Spinal cord (tissue), 9 donors: ENCODE measurements at regions not wholly inside any gene's neighbourhood (a gene's known extent, or its start where the extent isn't known, plus 50 kb on each side); places are given as distances from the start of the nearest gene placed in this dataset.

ENCODE experiments used
- DNase-seq, 6 donors: peaks; one replicate each; pipeline versions ENCODE4 v3.0.0 to v3.0.0-alpha.2; 2013 to 2015; ENCODE audit warnings: low spot score in 6 of 6, low read depth in 4 of 6
- H3K27ac ChIP-seq: one replicate; pipeline ENCODE4 v1.5.1; 2013; ENCODE audit warnings: low read depth, low read length, control low read depth
- H3K27me3 ChIP-seq: one replicate; pipeline ENCODE4 v1.6.1; 2013; ENCODE audit warnings: low read length; ENCODE audit not compliant: control insufficient read depth, insufficient read depth
- H3K36me3 ChIP-seq: one replicate; pipeline ENCODE4 v1.6.1; 2013; ENCODE audit warnings: low read length; ENCODE audit not compliant: control insufficient read depth, insufficient read depth
- H3K4me1 ChIP-seq: one replicate; pipeline ENCODE4 v1.6.1; 2013; ENCODE audit warnings: low read length; ENCODE audit not compliant: control insufficient read depth, insufficient read depth
- H3K4me3 ChIP-seq: one replicate; pipeline ENCODE4 v1.5.1; 2013; ENCODE audit warnings: low read depth, low read length, control low read depth
- H3K9me3 ChIP-seq: one replicate; pipeline ENCODE4 v1.6.1; 2013; ENCODE audit warnings: low read length; ENCODE audit not compliant: control insufficient read depth, insufficient read depth
- WGBS: methylation state at CpG from one replicate; pipeline ENCODE4 v1.1.5; 2013; ENCODE audit warnings: missing lambda C conversion rate; ENCODE audit not compliant: insufficient coverage; 5-methylcytosine and 5-hydroxymethylcytosine counted together
- donor health status: healthy.

DNA sequence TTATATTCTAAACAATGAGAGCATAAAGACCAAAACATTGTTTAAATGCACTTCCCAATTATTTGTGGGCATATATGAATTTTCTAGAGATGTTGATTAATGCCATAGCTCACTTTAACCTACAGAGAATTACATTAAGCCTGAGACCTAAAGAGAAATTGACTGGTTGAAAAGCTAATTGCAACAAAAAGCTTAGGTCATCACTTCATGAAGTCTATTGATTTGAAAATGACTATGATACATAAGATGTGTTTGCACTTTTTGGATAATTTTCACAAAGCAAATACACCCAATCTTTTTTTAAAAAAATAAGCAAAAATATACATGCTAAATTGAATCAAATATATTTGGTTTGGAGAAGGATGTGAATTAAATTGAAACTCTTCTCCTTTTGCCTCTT, 532.8 kb upstream of the GOLIM4 start:
- Histone ChIP-seq H3K4me1 (no peaks in the 10 kb centered on the region), H3K27ac (no peak overlapping the region), H3K36me3 (no peaks in the 10 kb centered on the region), H3K27me3 (no peaks in the 10 kb centered on the region), H3K9me3 (no peaks in the 10 kb centered on the region), H3K4me3 (no peak overlapping the region)
- DNase-seq = no peak

DNA sequence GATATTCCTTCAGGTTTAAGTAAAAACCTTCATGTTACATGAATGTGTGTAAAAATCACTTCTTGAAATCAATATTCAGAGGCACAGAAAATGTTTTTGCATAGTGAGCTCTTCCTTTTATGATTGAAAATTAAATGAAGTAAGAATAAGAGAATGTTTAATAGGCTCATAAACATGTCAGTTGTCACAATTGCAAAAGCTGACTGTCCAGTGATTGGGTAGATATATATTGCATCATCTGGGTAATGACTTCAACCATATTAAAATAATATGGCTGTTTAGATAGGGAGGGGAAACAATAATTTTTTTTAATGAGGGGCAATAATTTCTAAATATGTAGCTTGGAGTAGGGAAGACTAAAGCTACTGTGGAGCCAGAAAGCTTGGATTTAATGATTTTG, 529.8 kb upstream of the GOLIM4 start:
- H3K4me1 ChIP-seq = no peaks in the 10 kb centered on the region
- no peak for DNase-seq
- H3K4me3 ChIP-seq = no peak overlapping the region
- no peaks in the 10 kb centered on the region for H3K27me3 ChIP-seq
- no peaks in the 10 kb centered on the region for H3K36me3 ChIP-seq
- no peak overlapping the region for H3K27ac ChIP-seq
- no peaks in the 10 kb centered on the region for H3K9me3 ChIP-seq

DNA sequence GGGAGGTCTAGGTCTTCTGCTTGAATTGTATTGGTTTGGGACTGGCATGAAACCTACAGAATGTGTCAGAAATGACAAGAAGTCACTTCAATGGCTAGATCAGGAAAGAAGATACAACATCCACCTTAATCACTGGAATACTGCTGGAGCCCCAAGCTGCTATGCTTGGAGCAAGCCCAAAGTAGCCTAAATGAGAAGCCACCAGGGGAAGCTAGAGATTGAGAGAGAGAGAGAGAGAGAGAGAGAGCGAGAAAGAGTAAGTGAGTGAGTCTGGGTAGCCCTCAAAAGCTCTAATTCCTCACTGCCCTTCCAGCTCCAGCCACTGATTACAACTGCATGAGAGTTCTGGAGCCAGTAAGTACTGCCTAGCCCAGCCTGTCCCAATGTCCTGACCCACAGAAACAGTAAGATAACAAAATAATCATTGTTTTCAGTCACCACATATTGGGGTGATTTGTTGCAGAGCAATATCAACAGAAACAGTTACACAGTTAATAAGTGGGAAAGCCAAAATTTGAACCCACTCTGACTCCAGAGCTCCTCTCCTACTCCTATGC, 529.2 kb upstream of the GOLIM4 start:
- H3K4me1 ChIP-seq = no peaks in the 10 kb centered on the region
- no peak overlapping the region for H3K4me3 ChIP-seq
- no peaks in the 10 kb centered on the region for H3K9me3 ChIP-seq
- no peak overlapping the region for H3K27ac ChIP-seq
- no peaks in the 10 kb centered on the region for H3K36me3 ChIP-seq
- no peaks in the 10 kb centered on the region for H3K27me3 ChIP-seq
- no peak for DNase-seq
- no CpG with 5 or more reads among the region's 1 CpG for WGBS

DNA sequence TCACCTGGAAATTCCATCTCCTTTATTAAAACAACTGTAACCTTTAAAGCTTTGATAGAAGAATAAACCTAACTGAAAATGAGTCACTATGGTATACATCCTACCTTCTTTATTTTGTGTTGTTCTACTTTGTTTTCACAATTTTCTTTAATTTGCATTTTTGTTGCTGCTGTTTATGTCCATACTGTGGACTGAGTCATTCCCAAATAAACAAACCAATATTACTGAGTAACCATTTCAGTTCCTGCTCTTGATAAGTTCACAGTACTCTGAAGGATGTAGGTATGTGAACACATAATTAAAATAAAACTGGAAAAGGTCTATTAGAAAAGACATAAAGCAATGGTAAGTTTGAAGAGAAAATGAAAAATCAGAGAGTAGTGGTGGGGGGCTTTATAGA, 528.5 kb upstream of the GOLIM4 start:
- no peak overlapping the region for H3K4me3 ChIP-seq
- H3K4me1 ChIP-seq = no peaks in the 10 kb centered on the region
- H3K36me3 ChIP-seq = no peaks in the 10 kb centered on the region
- no peak for DNase-seq
- H3K27ac ChIP-seq = no peak overlapping the region
- H3K27me3 ChIP-seq = no peaks in the 10 kb centered on the region
- no peaks in the 10 kb centered on the region for H3K9me3 ChIP-seq

DNA sequence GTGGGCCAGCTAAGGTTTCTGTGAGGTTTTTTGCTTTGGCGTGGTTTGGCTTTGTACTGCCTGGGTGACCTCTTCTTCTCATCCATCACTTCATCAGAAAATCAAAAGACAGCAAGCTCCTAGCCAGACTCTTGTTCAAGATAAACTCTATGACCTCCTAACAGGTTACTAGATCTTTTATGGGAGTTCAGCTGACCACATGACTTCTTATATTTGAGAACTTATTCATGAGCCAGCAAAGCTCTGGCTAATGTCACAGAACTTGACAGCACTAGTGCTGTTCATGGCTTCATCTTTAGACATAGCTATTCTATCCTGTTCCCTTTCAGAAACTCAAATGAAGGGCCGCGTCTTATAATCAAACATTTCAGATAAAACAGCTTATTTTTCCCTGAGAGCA, 527.1 kb upstream of the GOLIM4 start:
- DNase-seq = no peak
- Histone ChIP-seq H3K36me3 (no peaks in the 10 kb centered on the region), H3K4me3 (no peak overlapping the region), H3K27ac (no peak overlapping the region), H3K9me3 (no peaks in the 10 kb centered on the region), H3K4me1 (no peaks in the 10 kb centered on the region), H3K27me3 (no peaks in the 10 kb centered on the region)
- WGBS = 83% methylated on average over 2 of the region's 3 CpGs

DNA sequence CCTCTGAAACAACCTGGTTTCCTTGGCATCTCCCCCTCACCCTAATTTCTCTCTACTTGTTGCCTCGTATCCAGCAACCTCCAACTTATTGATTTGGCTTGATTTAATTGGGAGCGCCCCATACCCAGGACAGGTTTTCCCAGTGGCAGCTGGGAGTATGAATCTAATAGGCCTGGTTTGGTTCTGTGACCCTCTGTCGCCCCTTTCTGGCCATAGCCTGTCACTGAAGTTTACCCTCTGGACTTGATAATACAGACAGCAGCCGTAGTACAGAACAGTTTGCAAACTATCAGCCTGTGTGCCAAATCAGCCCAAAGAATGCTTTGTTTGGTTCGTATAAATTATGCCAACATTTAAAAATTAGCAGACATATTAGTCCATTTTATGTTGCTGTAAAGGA, 525.1 kb upstream of the GOLIM4 start:
- H3K9me3 ChIP-seq = no peaks in the 10 kb centered on the region
- no peak overlapping the region for H3K27ac ChIP-seq
- DNase-seq = peak in 2 of 6 donors; percentile 46 to 64
- no peaks in the 10 kb centered on the region for H3K27me3 ChIP-seq
- WGBS = 50% methylated on average over 1 of the region's 5 CpGs
- H3K4me3 ChIP-seq = no peak overlapping the region
- H3K36me3 ChIP-seq = no peaks in the 10 kb centered on the region
- no peaks in the 10 kb centered on the region for H3K4me1 ChIP-seq

DNA sequence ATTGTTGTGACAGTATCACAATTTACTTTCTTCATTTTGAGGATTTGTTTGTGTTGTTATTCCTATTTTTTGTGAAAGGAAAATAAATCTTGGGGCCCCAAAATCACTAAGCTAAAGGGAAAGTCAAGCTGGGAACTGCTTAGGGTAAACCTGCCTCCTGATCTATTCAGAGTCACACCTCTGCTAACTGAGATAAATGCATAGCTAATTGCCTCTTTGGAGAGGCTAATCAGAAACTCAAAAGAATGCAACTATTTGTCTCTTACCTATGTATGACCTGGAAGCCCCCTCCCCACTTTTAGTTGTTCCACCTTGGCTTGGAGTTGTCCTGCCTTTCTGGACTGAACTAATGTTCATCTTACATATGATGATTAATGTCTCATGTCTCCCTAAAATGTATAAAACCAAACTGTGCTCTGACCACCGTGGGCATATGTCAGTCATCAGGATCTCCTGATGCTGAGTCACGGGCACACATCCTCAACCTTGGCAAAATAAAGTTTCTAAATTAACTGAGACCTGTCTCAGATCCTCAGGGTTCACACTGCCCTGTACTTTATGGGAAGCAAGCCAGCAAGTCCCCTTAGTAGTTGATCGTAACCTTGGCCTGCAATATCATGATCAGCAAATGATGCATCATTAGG, 523.2 kb upstream of the GOLIM4 start:
- H3K27ac ChIP-seq = no peak overlapping the region

DNA sequence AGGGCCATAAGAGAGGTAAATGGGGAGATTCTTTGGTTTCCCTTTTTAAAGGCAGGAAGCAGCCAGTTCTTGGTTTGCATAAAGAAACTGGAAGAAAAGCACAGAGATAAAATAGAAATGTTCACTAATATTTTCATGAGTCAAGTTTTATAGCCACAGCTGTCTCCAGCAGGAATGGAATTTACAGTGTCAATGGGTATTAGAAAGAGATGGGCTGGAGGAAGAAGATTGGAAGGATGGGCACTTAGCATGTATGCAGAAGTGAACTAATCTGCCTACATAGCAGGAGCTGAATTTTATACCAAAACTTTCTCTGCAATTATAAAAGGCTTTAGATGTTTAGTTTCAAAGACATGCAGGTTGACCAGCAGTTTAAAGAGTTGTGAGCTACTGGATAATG, 521.9 kb upstream of the GOLIM4 start:
- no peak for DNase-seq
- no peak overlapping the region for H3K4me3 ChIP-seq

More for the DNA sequence above, 523.2 kb upstream of the GOLIM4 start:
- Histone ChIP-seq H3K9me3 (no peaks in the 10 kb centered on the region), H3K4me3 (no peak overlapping the region), H3K27me3 (no peaks in the 10 kb centered on the region), H3K4me1 (no peaks in the 10 kb centered on the region), H3K36me3 (no peaks in the 10 kb centered on the region)
- WGBS = 83% methylated on average over 2 of the region's 3 CpGs
- no peak for DNase-seq

DNA sequence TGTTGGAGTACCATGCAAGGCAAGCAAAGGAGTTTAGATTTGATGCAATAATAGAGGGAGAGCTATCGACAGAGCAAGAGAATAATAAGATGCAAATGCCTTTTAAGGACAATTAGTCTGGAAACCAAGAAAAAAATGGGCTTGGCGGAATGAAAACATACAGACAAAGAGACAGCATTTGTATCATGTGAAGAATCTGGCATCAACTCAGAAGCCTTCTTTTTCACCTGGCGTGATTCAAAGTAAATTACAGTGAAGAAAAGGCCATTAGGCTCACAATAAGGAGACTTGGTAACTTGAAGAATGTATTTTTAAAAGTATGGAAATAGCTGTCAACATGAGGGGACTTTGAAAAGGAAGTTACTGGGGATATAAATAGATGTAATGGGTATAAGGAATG, 521.2 kb upstream of the GOLIM4 start:
- no peak overlapping the region for H3K4me3 ChIP-seq
- no peaks in the 10 kb centered on the region for H3K9me3 ChIP-seq
- H3K27me3 ChIP-seq = no peaks in the 10 kb centered on the region
- H3K36me3 ChIP-seq = no peaks in the 10 kb centered on the region
- DNase-seq = peak in 2 of 6 donors; percentile 53 to 61
- WGBS = 42% methylated on average over 2 of the region's 3 CpGs
- H3K27ac ChIP-seq = no peak overlapping the region
- H3K4me1 ChIP-seq = no peaks in the 10 kb centered on the region

More for the DNA sequence above, 521.9 kb upstream of the GOLIM4 start:
- Histone ChIP-seq H3K9me3 (no peaks in the 10 kb centered on the region), H3K27ac (no peak overlapping the region), H3K36me3 (no peaks in the 10 kb centered on the region), H3K4me1 (no peaks in the 10 kb centered on the region), H3K27me3 (no peaks in the 10 kb centered on the region)

DNA sequence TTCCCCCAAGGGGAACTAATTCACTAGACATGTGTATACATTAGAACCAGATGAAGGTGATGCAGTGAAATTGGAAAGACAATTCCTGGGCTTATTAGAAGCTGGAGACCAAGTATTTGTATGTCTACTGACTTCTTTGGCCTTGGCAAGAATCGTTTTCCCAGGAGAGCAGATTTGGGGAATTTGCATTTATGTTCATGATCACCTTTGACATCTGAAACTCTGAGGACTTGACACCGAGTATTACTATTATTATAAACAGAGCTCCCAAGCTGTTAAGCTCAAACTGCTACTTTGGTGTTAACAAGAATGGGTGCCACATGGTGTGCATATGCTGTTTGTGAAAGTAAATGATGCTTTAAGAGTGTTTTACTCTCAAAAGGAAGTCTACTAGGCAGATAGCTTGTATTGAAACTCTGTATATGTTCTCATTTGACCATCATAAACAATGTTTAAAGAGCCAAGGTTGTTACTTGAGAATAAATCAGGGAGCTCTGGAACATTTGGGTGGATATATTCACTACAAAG, 519.8 kb upstream of the GOLIM4 start:
- no CpG with 5 or more reads among the region's 2 CpGs for WGBS
- H3K4me1 ChIP-seq = no peaks in the 10 kb centered on the region
- H3K9me3 ChIP-seq = no peaks in the 10 kb centered on the region
- no peak overlapping the region for H3K4me3 ChIP-seq
- H3K36me3 ChIP-seq = no peaks in the 10 kb centered on the region
- DNase-seq = peak in 2 of 6 donors; percentile 53 to 54
- H3K27me3 ChIP-seq = no peaks in the 10 kb centered on the region
- no peak overlapping the region for H3K27ac ChIP-seq
